Kidney (tissue), 13 donors: ENCODE measurements at regions not wholly inside any gene's neighbourhood (a gene's known extent, or its start where the extent isn't known, plus 50 kb on each side); places are given as distances from the start of the nearest gene placed in this dataset.

Experiments used
- DNase-seq, 5 donors: peaks; one replicate each; pipeline ENCODE4 v3.0.0-alpha.2; 2013 to 2020
- FAIRE-seq: peaks from 2 replicates; lab custom pipeline; 2012; peaks lifted over from hg19 to GRCh38; lab: Jason Lieb, UNC
- H3K27ac ChIP-seq, 2 donors: one replicate each; pipeline ENCODE4 v1.7.0; 2013; ENCODE audit warnings: low read depth in 2 of 2, low read length in 2 of 2, inconsistent platforms in 1 of 2
- H3K27me3 ChIP-seq: one replicate; pipeline ENCODE4 v1.7.1; 2013; ENCODE audit warnings: low read length, inconsistent platforms; ENCODE audit not compliant: control insufficient read depth, insufficient read depth
- H3K36me3 ChIP-seq, 3 donors: one replicate each; pipeline versions ENCODE4 v1.7.0 to v1.7.1; 2013; ENCODE audit warnings: low read length in 3 of 3, control low read depth in 1 of 3, inconsistent platforms in 1 of 3; ENCODE audit not compliant: insufficient read depth in 3 of 3, control insufficient read depth in 2 of 3
- H3K4me1 ChIP-seq, 3 donors: one replicate each; pipeline versions ENCODE4 v1.7.0 to v1.7.1; 2013; ENCODE audit warnings: low read length in 3 of 3, inconsistent platforms in 1 of 3, low read depth in 1 of 3; ENCODE audit not compliant: control insufficient read depth in 2 of 3, insufficient read depth in 2 of 3
- H3K4me3 ChIP-seq, 3 donors: one replicate each; pipeline versions ENCODE4 v1.7.0 to v1.8.1; 2013; ENCODE audit warnings: low read length in 3 of 3, control low read depth in 1 of 3, inconsistent platforms in 1 of 3
- H3K9ac ChIP-seq, 3 donors: one replicate each; pipeline versions ENCODE4 v1.7.0 to v1.7.1; 2013; ENCODE audit warnings: low read length in 3 of 3, control low read depth in 1 of 3, inconsistent platforms in 1 of 3
- H3K9me3 ChIP-seq, 3 donors: one replicate each; pipeline versions ENCODE4 v1.7.0 to v1.7.1; 2013; ENCODE audit warnings: low read length in 3 of 3, control low read depth in 1 of 3, inconsistent platforms in 1 of 3; ENCODE audit not compliant: control insufficient read depth in 2 of 3, insufficient read depth in 1 of 3
- CTCF ChIP-seq: IDR thresholded peaks from 3 replicates; pipeline ENCODE4 v1.5.1; 2012; ENCODE audit warnings: mild to moderate bottlenecking, moderate library complexity, borderline replicate concordance; ENCODE audit not compliant: insufficient read depth; ENCODE audit errors: extremely low read depth
- intact Hi-C: fragments of 100-400 bp; cut with DNase I; formaldehyde crosslinking; loops from one replicate; pipeline ENCODE4 v1.11.1; 2022
- donor health status: control.
- donor health status: control.
- donor health status: control.
- donor health status: control.
- donor health status: control.
- donor health status: DM: yes; HTN: yes; CAD: no.
- donor health status: Normal renal cell carcinoma (clear cell type).

- H3K4me1 ChIP-seq, result no peaks in the 10 kb centered on the region
- FAIRE-seq (no peak), DNase-seq (no peak)
- no peaks in the 10 kb centered on the region for H3K36me3 ChIP-seq
- intact Hi-C loops, result no loop called here
- H3K27ac ChIP-seq, result no peak overlapping the region
- no peak for TF ChIP-seq CTCF
- no peak overlapping the region for H3K9ac ChIP-seq
- no peaks in the 10 kb centered on the region for H3K9me3 ChIP-seq
- no peak overlapping the region for H3K4me3 ChIP-seq
- H3K27me3 ChIP-seq, result no peaks in the 10 kb centered on the region
Observed at GRCh38 chr6:92431502-92431901, 987.9 kb downstream of the EPHA7 start.

- FAIRE-seq (no peak), DNase-seq (no peak)
- no peaks in the 10 kb centered on the region for H3K36me3 ChIP-seq
- no peaks in the 10 kb centered on the region for H3K9me3 ChIP-seq
- intact Hi-C loops, result no loop called here
- no peak for TF ChIP-seq CTCF
- no peaks in the 10 kb centered on the region for H3K4me1 ChIP-seq
- H3K9ac ChIP-seq, result no peak overlapping the region
- no peak overlapping the region for H3K4me3 ChIP-seq
- H3K27me3 ChIP-seq, result no peaks in the 10 kb centered on the region
- no peak overlapping the region for H3K27ac ChIP-seq
Observed at GRCh38 chr6:92428448-92428847, 990.9 kb downstream of the EPHA7 start.

GRCh38 chr6:92427453-92427852 is 991.9 kb downstream of the EPHA7 start:
- Histone ChIP-seq H3K36me3 (no peaks in the 10 kb centered on the region), H3K4me1 (no peaks in the 10 kb centered on the region), H3K9ac (no peak overlapping the region), H3K27me3 (no peaks in the 10 kb centered on the region), H3K9me3 (no peaks in the 10 kb centered on the region), H3K4me3 (peak overlapping the region in 2 of 3 donors; percentile 1 to 6), H3K27ac (no peak overlapping the region)
- TF ChIP-seq CTCF, result no peak
- intact Hi-C loops, result no loop called here
- peak in 2 of 5 donors; percentile 21 to 24 for DNase-seq
- peak; percentile 3 for FAIRE-seq

- intact Hi-C loops, result no loop called here
- DNase-seq, result no peak
- no peak for TF ChIP-seq CTCF
- Histone ChIP-seq H3K4me3 (no peak overlapping the region), H3K9ac (no peak overlapping the region), H3K27ac (no peak overlapping the region), H3K9me3 (no peaks in the 10 kb centered on the region), H3K36me3 (no peaks in the 10 kb centered on the region), H3K4me1 (no peaks in the 10 kb centered on the region), H3K27me3 (no peaks in the 10 kb centered on the region)
- no peak for FAIRE-seq
Observed at GRCh38 chr6:92415656-92416055, 1003.7 kb downstream of the EPHA7 start.
